HG03097 (cell line): ENCODE measurements at regions not wholly inside any gene's neighbourhood (a gene's known extent, or its start where the extent isn't known, plus 50 kb on each side); places are given as distances from the start of the nearest gene placed in this dataset.
A peak's percentile ranks its signal among the peaks of the same experiment; 100 is the strongest.

Experiments used
- ATAC-seq: cut with Tn5 transposase; IDR thresholded peaks from one replicate; pipeline ENCODE4 v1.9.1; 2021; ENCODE audit not compliant: unreplicated experiment, low FRiP score

- no peak for ATAC-seq
Measured at GRCh38 chr1:199149591-199149990, 510.8 kb downstream of the PTPRC start.

GRCh38 chr1:199150756-199151155 lies 511.9 kb downstream of the PTPRC start:
- ATAC-seq: no peak

- peak; percentile 52 for ATAC-seq
Measured at GRCh38 chr1:199151634-199152425, 513.0 kb downstream of the PTPRC start.

- ATAC-seq: no peak
Measured at GRCh38 chr1:199152676-199153075, 513.8 kb downstream of the PTPRC start.

- ATAC-seq: no peak
Measured at GRCh38 chr1:199155166-199156019, 516.6 kb downstream of the PTPRC start.

- no peak for ATAC-seq
Measured at GRCh38 chr1:199157494-199157893, 518.7 kb downstream of the PTPRC start.

GRCh38 chr1:199160521-199161318 lies 521.9 kb downstream of the PTPRC start:
- no peak for ATAC-seq

- no peak for ATAC-seq
Measured at GRCh38 chr1:199161319-199161680, 522.5 kb downstream of the PTPRC start.

GRCh38 chr1:199161766-199162303 lies 523.0 kb downstream of the PTPRC start:
- no peak for ATAC-seq

GRCh38 chr1:199163267-199163666 lies 524.4 kb downstream of the PTPRC start:
- ATAC-seq: no peak

GRCh38 chr1:199163670-199164069 lies 524.8 kb downstream of the PTPRC start:
- no peak for ATAC-seq

- ATAC-seq: no peak
Measured at GRCh38 chr1:199167460-199167859, 528.6 kb downstream of the PTPRC start.

- no peak for ATAC-seq
Measured at GRCh38 chr1:199168888-199169585, 530.2 kb downstream of the PTPRC start.

GRCh38 chr1:199170711-199171110 lies 531.9 kb downstream of the PTPRC start:
- ATAC-seq: no peak

GRCh38 chr1:199172171-199173124 lies 533.6 kb downstream of the PTPRC start:
- ATAC-seq: peak; percentile 21

- ATAC-seq: peak; percentile 91
Measured at GRCh38 chr1:199173356-199173755, 534.5 kb downstream of the PTPRC start.

GRCh38 chr1:199174336-199174735 lies 535.5 kb downstream of the PTPRC start:
- no peak for ATAC-seq

- no peak for ATAC-seq
Measured at GRCh38 chr1:199176713-199177112, 537.9 kb downstream of the PTPRC start.

- ATAC-seq: no peak
Measured at GRCh38 chr1:199177241-199177640, 538.4 kb downstream of the PTPRC start.
